DOHH2 (cell line): ENCODE measurements at regions not wholly inside any gene's neighbourhood (a gene's known extent, or its start where the extent isn't known, plus 50 kb on each side); places are given as distances from the start of the nearest gene placed in this dataset.
"Not testable (repeated sequence)": the region's sequence is repeated elsewhere in the genome, so short reads cannot be mapped to it uniquely, and the experiment has no call there.

Experiments used
- EZH2phosphoT487 ChIP-seq: fragments of 200-600 bp; sonication (generic); IDR thresholded peaks from 2 replicates; pipeline ENCODE4 v1.6.1; 2017; ENCODE audit warnings: borderline replicate concordance, mild to moderate bottlenecking, antibody characterized with exemption, low read length, moderate library complexity, mixed read lengths
- TF ChIP-seq, protein P1 (sequence below): fragments of 200-600 bp; sonication (generic); IDR thresholded peaks from one replicate; pipeline ENCODE4 v1.5.1; 2014; ENCODE audit warnings: antibody characterized with exemption, mild to moderate bottlenecking, low read depth, low read length; ENCODE audit not compliant: poor library complexity, severe bottlenecking

- TF ChIP-seq, protein P1, sequence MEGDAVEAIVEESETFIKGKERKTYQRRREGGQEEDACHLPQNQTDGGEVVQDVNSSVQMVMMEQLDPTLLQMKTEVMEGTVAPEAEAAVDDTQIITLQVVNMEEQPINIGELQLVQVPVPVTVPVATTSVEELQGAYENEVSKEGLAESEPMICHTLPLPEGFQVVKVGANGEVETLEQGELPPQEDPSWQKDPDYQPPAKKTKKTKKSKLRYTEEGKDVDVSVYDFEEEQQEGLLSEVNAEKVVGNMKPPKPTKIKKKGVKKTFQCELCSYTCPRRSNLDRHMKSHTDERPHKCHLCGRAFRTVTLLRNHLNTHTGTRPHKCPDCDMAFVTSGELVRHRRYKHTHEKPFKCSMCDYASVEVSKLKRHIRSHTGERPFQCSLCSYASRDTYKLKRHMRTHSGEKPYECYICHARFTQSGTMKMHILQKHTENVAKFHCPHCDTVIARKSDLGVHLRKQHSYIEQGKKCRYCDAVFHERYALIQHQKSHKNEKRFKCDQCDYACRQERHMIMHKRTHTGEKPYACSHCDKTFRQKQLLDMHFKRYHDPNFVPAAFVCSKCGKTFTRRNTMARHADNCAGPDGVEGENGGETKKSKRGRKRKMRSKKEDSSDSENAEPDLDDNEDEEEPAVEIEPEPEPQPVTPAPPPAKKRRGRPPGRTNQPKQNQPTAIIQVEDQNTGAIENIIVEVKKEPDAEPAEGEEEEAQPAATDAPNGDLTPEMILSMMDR: not testable (repeated sequence)
- TF ChIP-seq EZH2phosphoT487: not testable (repeated sequence)
These were observed 766.1 kb downstream of the RAPGEF2 start for GRCh38 chr4:159868936-159869335.
